Stimulated activated CD8-positive, alpha-beta memory T cell treated with anti-CD3 and anti-CD28 coated beads, Interleukin-15, amount 100 ng/mL, for 4 hours (primary cell): ENCODE measurements at regions not wholly inside any gene's neighbourhood (a gene's known extent, or its start where the extent isn't known, plus 50 kb on each side); places are given as distances from the start of the nearest gene placed in this dataset.
A peak's percentile ranks its signal among the peaks of the same experiment; 100 is the strongest.
"Not testable (repeated sequence)": the region's sequence is repeated elsewhere in the genome, so short reads cannot be mapped to it uniquely, and the experiment has no call there.

ENCODE experiments used
- DNase-seq, 2 donors: peaks; one replicate each; pipeline ENCODE4 v3.0.0-alpha.2; 2020; ENCODE audit warnings: low read depth in 2 of 2

- DNase-seq, result no peak
These were observed 108.0 kb upstream of the ALKAL2 start for GRCh38 chr2:395886-396285.

- DNase-seq, result peak; percentile 26 to 45
These were observed 106.1 kb upstream of the ALKAL2 start for GRCh38 chr2:393711-394696.

GRCh38 chr2:392926-393280 is 105.0 kb upstream of the ALKAL2 start:
- no peak for DNase-seq

- no peak for DNase-seq
These were observed 104.5 kb upstream of the ALKAL2 start for GRCh38 chr2:392181-392925.

GRCh38 chr2:391696-392095 is 103.8 kb upstream of the ALKAL2 start:
- no peak for DNase-seq

- no peak for DNase-seq
These were observed 103.1 kb upstream of the ALKAL2 start for GRCh38 chr2:390959-391358.

- not testable (repeated sequence) for DNase-seq
These were observed 102.1 kb upstream of the ALKAL2 start for GRCh38 chr2:389985-390384.

GRCh38 chr2:388752-389151 is 100.9 kb upstream of the ALKAL2 start:
- not testable (repeated sequence) for DNase-seq

GRCh38 chr2:387980-388421 is 100.1 kb upstream of the ALKAL2 start:
- no peak for DNase-seq

GRCh38 chr2:386406-387103 is 98.7 kb upstream of the ALKAL2 start:
- DNase-seq, result no peak

GRCh38 chr2:385785-386184 is 97.9 kb upstream of the ALKAL2 start:
- no peak for DNase-seq

- DNase-seq, result no peak
These were observed 97.2 kb upstream of the ALKAL2 start for GRCh38 chr2:385061-385460.

- no peak for DNase-seq
These were observed 96.0 kb upstream of the ALKAL2 start for GRCh38 chr2:383888-384287.

GRCh38 chr2:383178-383577 is 95.3 kb upstream of the ALKAL2 start:
- DNase-seq, result no peak

- no peak for DNase-seq
These were observed 94.8 kb upstream of the ALKAL2 start for GRCh38 chr2:382728-383022.

- DNase-seq, result no peak
These were observed 94.2 kb upstream of the ALKAL2 start for GRCh38 chr2:381941-382727.

GRCh38 chr2:381181-381580 is 93.3 kb upstream of the ALKAL2 start:
- DNase-seq, result no peak

GRCh38 chr2:380772-381171 is 92.9 kb upstream of the ALKAL2 start:
- DNase-seq, result no peak

- DNase-seq, result no peak
These were observed 92.3 kb upstream of the ALKAL2 start for GRCh38 chr2:380221-380620.

GRCh38 chr2:379778-380177 is 91.9 kb upstream of the ALKAL2 start:
- no peak for DNase-seq

GRCh38 chr2:378364-378763 is 90.5 kb upstream of the ALKAL2 start:
- DNase-seq, result no peak

GRCh38 chr2:377414-377813 is 89.5 kb upstream of the ALKAL2 start:
- no peak for DNase-seq
